ENCODE measurements at regions not wholly inside any gene's neighbourhood (a gene's known extent, or its start where the extent isn't known, plus 50 kb on each side); places are given as distances from the start of the nearest gene placed in this dataset.

DNA sequence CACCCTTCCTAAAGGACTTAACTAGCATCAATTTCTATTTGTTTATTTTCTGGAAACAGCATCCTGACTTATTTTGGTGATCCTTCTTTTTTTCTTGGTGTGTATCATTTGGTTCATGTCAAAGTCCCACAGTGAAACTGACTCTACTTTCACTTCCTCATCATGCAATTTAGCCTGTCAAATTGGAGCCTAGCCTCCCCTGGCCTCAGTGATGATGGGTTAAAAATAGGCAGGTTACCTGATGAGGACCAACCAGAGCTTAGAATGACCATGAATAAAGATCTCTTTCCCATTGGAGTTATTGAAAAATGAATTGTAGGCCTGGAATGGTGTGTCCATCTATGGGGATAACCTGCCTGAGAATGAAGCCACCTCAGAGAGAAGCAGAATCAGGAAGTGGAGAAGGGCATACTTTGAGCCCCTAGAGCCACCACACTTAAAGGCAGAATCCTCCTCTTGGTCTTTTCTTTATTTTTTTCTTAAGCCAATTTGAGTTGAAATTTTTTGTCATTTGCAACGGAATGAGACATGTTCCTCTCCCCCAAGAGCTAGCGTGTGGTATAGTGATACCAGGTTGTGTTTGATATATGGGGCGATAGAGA is 105.6 kb downstream of the BTBD3 start:
- Histone ChIP-seq H3K27me3 (ENCODE audit: insufficient read depth, low read depth) (no peaks in the 10 kb centered on the region), H4K20me1 (ENCODE audit: insufficient read depth) (no peaks in the 10 kb centered on the region), H3K4me2 (0 out of 2 replicates have a peak overlapping the region, but pooled peaks have one; percentile 5), H3K9ac (no peak overlapping the region), H3K36me3 (ENCODE audit: insufficient read depth) (no peaks in the 10 kb centered on the region), H3K27ac (no peak overlapping the region), H3K79me2 (ENCODE audit: insufficient read depth, low read depth) (no peaks in the 10 kb centered on the region), H2AFZ (ENCODE audit: low read depth) (no peak overlapping the region), H3K4me1 (ENCODE audit: low read depth, poor library complexity, severe bottlenecking) (peaks cover 10% of the 10 kb centered on the region), H3K4me3 (IDR thresholded peaks at IDR 0.05; ENCODE audit: insufficient read depth, low read depth, low read length) (no peak overlapping the region)
- TF ChIP-seq CTCF (conservative IDR thresholded peaks at IDR 0.05; ENCODE audit: low read depth, low read length), result no peak

DNA sequence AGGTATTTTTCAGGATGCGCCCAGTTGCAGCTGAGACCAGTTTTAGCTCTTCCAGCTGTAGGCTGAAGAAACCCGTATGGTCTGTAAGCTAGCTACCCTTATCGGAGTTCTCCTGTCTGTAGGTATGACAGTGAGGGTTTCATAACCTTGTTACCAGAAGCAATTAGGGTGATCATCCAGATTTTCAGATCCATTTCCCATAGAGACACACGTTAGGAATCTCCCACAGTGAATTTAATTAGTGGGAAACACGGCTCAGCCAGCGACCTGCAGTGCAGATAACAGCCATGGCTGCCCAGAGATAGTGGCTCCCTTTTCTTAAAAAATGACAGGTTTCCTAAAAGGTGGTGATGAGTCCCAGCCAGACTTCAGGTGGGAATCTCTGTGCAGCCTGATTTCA is 111.1 kb downstream of the BTBD3 start:
- Histone ChIP-seq H2AFZ (ENCODE audit: low read depth) (no peak overlapping the region), H3K79me2 (ENCODE audit: insufficient read depth, low read depth) (no peaks in the 10 kb centered on the region), H3K27ac (no peak overlapping the region), H3K4me2 (no peak overlapping the region), H3K4me1 (ENCODE audit: low read depth, poor library complexity, severe bottlenecking) (peaks cover under 1% of the 10 kb centered on the region), H3K4me3 (IDR thresholded peaks at IDR 0.05; ENCODE audit: insufficient read depth, low read depth, low read length) (no peak overlapping the region), H4K20me1 (ENCODE audit: insufficient read depth) (no peaks in the 10 kb centered on the region), H3K9ac (no peak overlapping the region), H3K36me3 (ENCODE audit: insufficient read depth) (no peaks in the 10 kb centered on the region), H3K27me3 (ENCODE audit: insufficient read depth, low read depth) (no peaks in the 10 kb centered on the region)
- TF ChIP-seq CTCF (conservative IDR thresholded peaks at IDR 0.05; ENCODE audit: low read depth, low read length), result no peak

DNA sequence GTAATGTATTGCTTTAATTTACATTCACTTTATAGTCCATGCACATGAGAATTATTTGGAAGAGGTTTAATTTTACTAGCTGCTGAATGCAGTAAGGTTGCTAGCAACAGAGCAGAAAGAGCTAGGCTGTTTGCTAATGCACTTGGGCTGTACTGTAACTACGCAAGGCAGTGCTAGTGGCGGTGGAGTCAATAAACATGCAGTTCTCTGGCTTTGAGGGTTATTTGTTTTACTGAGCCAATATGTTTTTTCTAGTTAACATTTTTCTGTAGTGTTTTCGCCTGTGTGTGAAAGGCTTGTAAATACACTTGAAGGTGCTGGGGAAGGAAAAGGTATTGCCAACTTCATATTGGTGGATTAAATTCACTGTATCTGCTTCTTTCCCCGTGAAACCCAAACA is 112.8 kb downstream of the BTBD3 start:
- Histone ChIP-seq H3K4me3 (IDR thresholded peaks at IDR 0.05; ENCODE audit: insufficient read depth, low read depth, low read length) (no peak overlapping the region), H3K27me3 (ENCODE audit: insufficient read depth, low read depth) (no peaks in the 10 kb centered on the region), H2AFZ (ENCODE audit: low read depth) (no peak overlapping the region), H3K4me1 (ENCODE audit: low read depth, poor library complexity, severe bottlenecking) (no peaks in the 10 kb centered on the region), H3K36me3 (ENCODE audit: insufficient read depth) (no peaks in the 10 kb centered on the region), H3K9ac (no peak overlapping the region), H3K27ac (no peak overlapping the region), H4K20me1 (ENCODE audit: insufficient read depth) (no peaks in the 10 kb centered on the region), H3K79me2 (ENCODE audit: insufficient read depth, low read depth) (no peaks in the 10 kb centered on the region), H3K4me2 (no peak overlapping the region)
- no peak for TF ChIP-seq CTCF (conservative IDR thresholded peaks at IDR 0.05; ENCODE audit: low read depth, low read length)

DNA sequence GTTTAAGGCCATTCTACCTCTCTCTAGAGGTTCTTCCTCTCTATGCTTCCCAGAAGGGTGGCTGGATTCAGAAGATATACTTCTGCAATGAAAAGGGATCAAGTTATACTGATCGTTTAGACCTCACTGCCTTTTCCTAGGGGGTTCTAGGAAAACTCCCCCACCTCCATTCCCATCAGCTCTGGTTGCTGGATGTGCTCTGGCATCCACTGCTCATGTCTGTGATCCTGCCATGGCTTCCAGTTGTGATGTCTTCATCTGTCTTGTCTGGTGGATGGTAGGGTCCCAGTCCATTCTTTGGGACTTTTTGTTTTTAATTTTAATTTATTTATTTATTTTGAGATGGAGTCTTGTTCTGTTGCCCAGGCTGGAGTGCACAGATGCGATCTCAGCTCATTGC is 118.4 kb downstream of the BTBD3 start:
- Histone ChIP-seq H2AFZ (ENCODE audit: low read depth) (no peak overlapping the region), H3K4me3 (IDR thresholded peaks at IDR 0.05; ENCODE audit: insufficient read depth, low read depth, low read length) (no peak overlapping the region), H3K4me2 (no peak overlapping the region), H3K36me3 (ENCODE audit: insufficient read depth) (no peaks in the 10 kb centered on the region), H3K4me1 (ENCODE audit: low read depth, poor library complexity, severe bottlenecking) (no peaks in the 10 kb centered on the region), H3K9ac (no peak overlapping the region), H3K27ac (no peak overlapping the region), H4K20me1 (ENCODE audit: insufficient read depth) (no peaks in the 10 kb centered on the region), H3K27me3 (ENCODE audit: insufficient read depth, low read depth) (no peaks in the 10 kb centered on the region), H3K79me2 (ENCODE audit: insufficient read depth, low read depth) (no peaks in the 10 kb centered on the region)
- no peak for TF ChIP-seq CTCF (conservative IDR thresholded peaks at IDR 0.05; ENCODE audit: low read depth, low read length)

All from KMS-11 (cell line).